Uterus (tissue), 3 donors: ENCODE measurements at regions not wholly inside any gene's neighbourhood (a gene's known extent, or its start where the extent isn't known, plus 50 kb on each side); places are given as distances from the start of the nearest gene placed in this dataset.

Experiments used
- DNase-seq, 2 donors: peaks; one replicate each; pipeline ENCODE4 v3.0.0-alpha.2; 2019 to 2020
- H3K27ac ChIP-seq, 2 donors: fragments of 200-600 bp; sonication (generic); 1 replicate in 1 of 2; 2 replicates in 1 of 2; pipeline ENCODE4 v1.5.1; 2016 to 2018
- H3K27me3 ChIP-seq, 2 donors: fragments of 200-600 bp; sonication (generic); one replicate each; pipeline ENCODE4 v1.5.1; 2018 to 2019; ENCODE audit warnings: control low read depth in 1 of 2
- H3K36me3 ChIP-seq, 2 donors: fragments of 200-600 bp; sonication (generic); one replicate each; pipeline ENCODE4 v1.5.1; 2019; ENCODE audit warnings: control low read depth in 1 of 2
- H3K4me1 ChIP-seq, 2 donors: fragments of 200-600 bp; sonication (generic); one replicate each; pipeline ENCODE4 v1.5.1; 2018 to 2019; ENCODE audit warnings: control low read depth in 1 of 2
- H3K4me3 ChIP-seq, 2 donors: fragments of 200-600 bp; sonication (generic); 1 replicate in 1 of 2; 2 replicates in 1 of 2; pipeline ENCODE4 v1.5.1; 2018 to 2019; ENCODE audit warnings: mild to moderate bottlenecking in 1 of 2
- H3K9me3 ChIP-seq, 2 donors: fragments of 200-600 bp; sonication (generic); one replicate each; pipeline ENCODE4 v1.5.1; 2019; ENCODE audit warnings: control low read depth in 1 of 2
- POLR2A ChIP-seq, 2 donors: fragments of 450-650 bp; IDR thresholded peaks; one replicate each; pipeline ENCODE4 v1.6.1; 2016; ENCODE audit warnings: antibody characterized with exemption in 2 of 2, mild to moderate bottlenecking in 1 of 2, moderate library complexity in 1 of 2
- intact Hi-C: fragments of 100-400 bp; cut with DNase I; formaldehyde crosslinking; loops from one replicate; pipeline ENCODE4 v1.15.1; 2023; ENCODE audit warnings: low total_unique reads
- TF ChIP-seq, protein P1 (sequence below), 4 experiments: fragments of 200-600 bp in 2 of 4; fragments of 450-650 bp in 2 of 4; sonication (generic) in 2 of 4; IDR thresholded peaks; one replicate each; pipeline ENCODE4 v1.5.1; 2016 to 2019; ENCODE audit warnings: antibody characterized with exemption in 4 of 4, mild to moderate bottlenecking in 2 of 4, moderate library complexity in 1 of 4
- donor health status: DM: yes; HTN: yes; CAD: no.

DNA sequence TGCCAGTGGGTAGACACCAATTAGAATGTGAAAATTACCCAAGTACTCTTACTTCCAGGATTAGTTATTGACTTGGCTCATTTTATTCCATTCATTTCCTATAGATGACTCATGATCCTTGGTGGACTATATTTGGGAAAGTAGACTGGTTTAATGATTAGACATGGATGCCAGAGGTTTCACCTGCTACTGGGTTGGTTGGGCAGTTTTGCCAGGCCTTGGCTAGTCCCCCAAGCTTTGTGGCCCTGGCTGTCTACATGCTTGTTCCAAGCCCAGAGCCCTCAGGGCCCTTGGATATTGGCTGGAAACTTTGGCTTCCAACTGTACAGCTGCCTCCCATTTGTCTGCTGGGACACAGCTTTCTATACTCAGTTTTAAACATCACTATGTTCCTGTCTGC, 104.1 kb downstream of the ZFP64 start:
- H3K36me3 ChIP-seq, result no peaks in the 10 kb centered on the region

DNA sequence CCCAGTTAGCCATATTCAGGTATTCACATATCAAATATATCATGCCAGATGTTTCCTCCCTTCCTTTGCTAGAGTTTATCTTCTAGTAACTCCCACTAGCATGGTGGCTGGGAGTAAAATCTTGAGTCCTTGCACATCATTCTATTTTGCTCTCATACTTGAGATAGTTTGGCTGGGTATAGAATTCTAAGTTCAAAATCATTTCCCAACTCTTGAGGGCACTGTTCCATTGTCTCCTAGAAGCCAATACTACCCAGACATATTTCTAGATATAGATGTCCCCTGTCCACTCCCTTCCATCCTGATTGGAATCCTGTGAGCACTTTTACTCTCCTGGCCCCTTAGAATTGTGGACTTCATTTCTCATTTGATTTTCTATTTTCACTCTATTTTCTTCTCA, 104.7 kb downstream of the ZFP64 start:
- intact Hi-C loops, result no loop called here
- no peaks in the 10 kb centered on the region for H3K27me3 ChIP-seq
- no peak for DNase-seq
- H3K4me1 ChIP-seq, result no peaks in the 10 kb centered on the region
- H3K9me3 ChIP-seq, result peaks cover 0 to 5% of the 10 kb centered on the region in 2 donors
- H3K4me3 ChIP-seq, result no peak overlapping the region
- TF ChIP-seq POLR2A (IDR thresholded peaks at IDR 0.05), result no peak
- TF ChIP-seq, protein P1, sequence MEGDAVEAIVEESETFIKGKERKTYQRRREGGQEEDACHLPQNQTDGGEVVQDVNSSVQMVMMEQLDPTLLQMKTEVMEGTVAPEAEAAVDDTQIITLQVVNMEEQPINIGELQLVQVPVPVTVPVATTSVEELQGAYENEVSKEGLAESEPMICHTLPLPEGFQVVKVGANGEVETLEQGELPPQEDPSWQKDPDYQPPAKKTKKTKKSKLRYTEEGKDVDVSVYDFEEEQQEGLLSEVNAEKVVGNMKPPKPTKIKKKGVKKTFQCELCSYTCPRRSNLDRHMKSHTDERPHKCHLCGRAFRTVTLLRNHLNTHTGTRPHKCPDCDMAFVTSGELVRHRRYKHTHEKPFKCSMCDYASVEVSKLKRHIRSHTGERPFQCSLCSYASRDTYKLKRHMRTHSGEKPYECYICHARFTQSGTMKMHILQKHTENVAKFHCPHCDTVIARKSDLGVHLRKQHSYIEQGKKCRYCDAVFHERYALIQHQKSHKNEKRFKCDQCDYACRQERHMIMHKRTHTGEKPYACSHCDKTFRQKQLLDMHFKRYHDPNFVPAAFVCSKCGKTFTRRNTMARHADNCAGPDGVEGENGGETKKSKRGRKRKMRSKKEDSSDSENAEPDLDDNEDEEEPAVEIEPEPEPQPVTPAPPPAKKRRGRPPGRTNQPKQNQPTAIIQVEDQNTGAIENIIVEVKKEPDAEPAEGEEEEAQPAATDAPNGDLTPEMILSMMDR (IDR thresholded peaks at IDR 0.05), result no peak
- H3K27ac ChIP-seq, result no peak overlapping the region
- H3K36me3 ChIP-seq, result no peaks in the 10 kb centered on the region

More for the DNA sequence above, 104.1 kb downstream of the ZFP64 start:
- DNase-seq, result no peak
- H3K27ac ChIP-seq, result no peak overlapping the region
- H3K4me3 ChIP-seq, result no peak overlapping the region
- no peak for TF ChIP-seq POLR2A (IDR thresholded peaks at IDR 0.05)
- TF ChIP-seq, protein P1 (IDR thresholded peaks at IDR 0.05), result no peak
- no peaks in the 10 kb centered on the region for H3K27me3 ChIP-seq
- intact Hi-C loops, result no loop called here
- no peaks in the 10 kb centered on the region for H3K4me1 ChIP-seq
- peaks cover 0 to 5% of the 10 kb centered on the region in 2 donors for H3K9me3 ChIP-seq

DNA sequence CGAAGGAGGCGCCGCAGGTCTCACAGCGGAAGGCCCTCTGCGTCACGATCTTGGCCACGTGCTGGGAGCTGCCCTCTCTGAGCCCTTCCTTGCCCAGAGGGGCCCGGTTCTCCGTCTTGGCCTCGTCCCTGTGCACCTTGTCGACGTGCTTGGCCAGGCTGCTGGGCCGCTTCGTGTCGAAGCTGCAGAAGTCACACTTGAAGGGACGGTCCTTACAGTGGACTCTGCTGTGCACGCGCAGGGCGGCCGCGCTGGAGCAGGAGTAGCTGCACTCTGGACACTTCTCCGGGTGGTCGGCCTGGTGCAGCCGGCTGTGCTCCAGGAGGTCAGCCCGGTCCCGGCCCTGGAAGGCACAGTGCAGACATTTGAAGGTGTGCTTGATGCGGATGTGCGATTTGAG, 106.9 kb downstream of the ZFP64 start:
- H3K27me3 ChIP-seq, result no peaks in the 10 kb centered on the region
- no peak for DNase-seq
- no peaks in the 10 kb centered on the region for H3K4me1 ChIP-seq
- H3K9me3 ChIP-seq, result peaks cover 0 to 5% of the 10 kb centered on the region in 2 donors
- intact Hi-C loops, result no loop called here
- no peak overlapping the region for H3K27ac ChIP-seq
- no peak overlapping the region for H3K4me3 ChIP-seq
- no peak for TF ChIP-seq POLR2A (IDR thresholded peaks at IDR 0.05)
- TF ChIP-seq, protein P1 (IDR thresholded peaks at IDR 0.05), result no peak
- no peaks in the 10 kb centered on the region for H3K36me3 ChIP-seq

DNA sequence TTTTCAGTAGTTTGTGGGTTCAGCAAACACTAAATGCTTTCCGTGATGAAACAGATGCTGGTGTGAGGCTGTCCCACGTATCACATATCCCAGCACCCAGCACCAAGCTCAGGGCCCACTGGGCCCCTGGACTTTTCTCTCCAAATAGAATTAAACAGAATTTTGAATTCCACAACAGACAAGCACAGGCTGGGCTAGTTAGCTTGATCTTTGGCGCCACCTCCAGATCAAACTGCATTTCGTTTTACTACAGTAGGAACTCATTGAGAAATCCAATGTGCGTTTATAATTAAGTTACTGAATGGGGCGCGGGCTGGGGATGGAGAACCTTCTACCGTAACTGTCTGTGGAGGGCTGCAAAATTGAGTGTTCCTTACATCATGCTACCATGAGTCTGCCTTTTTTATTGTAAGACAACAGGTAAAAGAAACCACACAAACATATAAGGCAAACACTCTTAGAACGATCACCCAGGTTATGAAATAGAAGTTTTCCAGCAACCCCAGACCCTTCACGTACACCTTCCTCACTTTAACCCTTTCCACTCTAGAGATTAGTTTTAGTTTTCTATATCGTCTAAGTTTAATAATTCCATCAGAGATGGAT, 107.8 kb downstream of the ZFP64 start:
- peak; percentile 54 to 55 for DNase-seq
- Histone ChIP-seq H3K9me3 (peaks cover 0 to 5% of the 10 kb centered on the region in 2 donors), H3K4me3 (no peak overlapping the region), H3K27ac (no peak overlapping the region), H3K4me1 (no peaks in the 10 kb centered on the region), H3K36me3 (no peaks in the 10 kb centered on the region), H3K27me3 (no peaks in the 10 kb centered on the region)
- intact Hi-C loops, result no loop called here
- TF ChIP-seq POLR2A (IDR thresholded peaks at IDR 0.05), result no peak
- TF ChIP-seq, protein P1 (IDR thresholded peaks at IDR 0.05), result peak; percentile 40 to 63 (median 52)

DNA sequence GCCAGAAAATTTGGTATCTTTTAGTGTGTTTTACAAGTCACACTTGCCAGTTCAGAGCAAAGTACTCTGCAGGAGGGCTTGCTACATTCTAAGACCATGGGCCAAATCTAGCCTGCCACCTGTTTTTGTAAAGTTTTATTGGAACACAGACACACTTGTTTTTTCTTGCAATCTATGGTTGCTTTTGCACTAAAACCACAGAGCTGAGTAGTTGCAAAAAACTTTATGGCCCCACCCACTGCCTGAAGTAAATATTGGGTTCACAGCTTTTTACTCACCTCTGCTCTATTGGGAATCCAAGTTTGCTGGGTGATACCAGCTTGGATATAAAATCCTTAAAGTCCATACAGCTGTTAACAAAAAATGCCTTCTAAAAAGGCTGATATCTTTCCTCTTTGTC, 109.0 kb downstream of the ZFP64 start:
- Histone ChIP-seq H3K27ac (no peak overlapping the region), H3K27me3 (no peaks in the 10 kb centered on the region), H3K9me3 (peaks cover 0 to 5% of the 10 kb centered on the region in 2 donors), H3K4me3 (no peak overlapping the region), H3K36me3 (no peaks in the 10 kb centered on the region), H3K4me1 (no peaks in the 10 kb centered on the region)
- intact Hi-C loops, result no loop called here
- TF ChIP-seq, protein P1 (IDR thresholded peaks at IDR 0.05), result no peak
- TF ChIP-seq POLR2A (IDR thresholded peaks at IDR 0.05), result no peak
- DNase-seq, result no peak
